Neuronal stem cell (in vitro differentiated cells): ENCODE measurements at regions not wholly inside any gene's neighbourhood (a gene's known extent, or its start where the extent isn't known, plus 50 kb on each side); places are given as distances from the start of the nearest gene placed in this dataset.

Source experiments
- DNase-seq: peaks from one replicate; pipeline ENCODE4 v3.0.0-alpha.2; 2013; ENCODE audit warnings: low spot score
- H2AFZ ChIP-seq: one replicate; pipeline ENCODE4 v1.6.1; 2013; ENCODE audit warnings: mild to moderate bottlenecking, low read length, inconsistent platforms
- H2AK5ac ChIP-seq: 2 replicates; pipeline ENCODE4 v1.6.1; 2013; ENCODE audit warnings: low read depth, mild to moderate bottlenecking, inconsistent platforms, low read length, moderate library complexity, mixed read lengths
- H2BK120ac ChIP-seq: 2 replicates; pipeline ENCODE4 v1.6.1; 2013; ENCODE audit warnings: low read depth, mild to moderate bottlenecking, inconsistent platforms, low read length, moderate library complexity, mixed read lengths
- H2BK12ac ChIP-seq: one replicate; pipeline ENCODE4 v1.6.1; 2013; ENCODE audit warnings: low read length, inconsistent platforms
- H2BK15ac ChIP-seq: 2 replicates; pipeline ENCODE4 v1.6.1; 2013; ENCODE audit warnings: mild to moderate bottlenecking, low read length, inconsistent platforms, mixed read lengths
- H2BK5ac ChIP-seq: one replicate; pipeline ENCODE4 v1.6.1; 2013; ENCODE audit warnings: inconsistent platforms, mild to moderate bottlenecking, low read length, moderate library complexity
- H3K14ac ChIP-seq: one replicate; pipeline ENCODE4 v1.6.1; 2013; ENCODE audit warnings: low read length, inconsistent platforms
- H3K18ac ChIP-seq: 2 replicates; pipeline ENCODE4 v1.6.1; 2013; ENCODE audit warnings: low read length, inconsistent platforms
- H3K23ac ChIP-seq: 2 replicates; pipeline ENCODE4 v1.6.1; 2013; ENCODE audit warnings: low read depth, mild to moderate bottlenecking, mixed read lengths, low read length, inconsistent platforms; ENCODE audit not compliant: poor library complexity
- H3K27ac ChIP-seq: replicated peaks from 3 replicates; pipeline ENCODE4 v1.5.1; 2013; ENCODE audit warnings: low read length, inconsistent platforms
- H3K27me3 ChIP-seq, 3 experiments: 2 replicates each; pipeline ENCODE4 v1.6.1; 2013; ENCODE audit warnings: low read length in 3 of 3, mild to moderate bottlenecking in 2 of 3, inconsistent platforms in 1 of 3, low read depth in 1 of 3, mixed read lengths in 1 of 3, moderate library complexity in 1 of 3; ENCODE audit not compliant: control insufficient read depth in 3 of 3, insufficient read depth in 3 of 3
- H3K36me3 ChIP-seq, 2 donors: replicated peaks in 1 of 2; 2 replicates each; pipeline ENCODE4 v1.6.1; 2013; ENCODE audit warnings: low read length in 2 of 2; ENCODE audit not compliant: control insufficient read depth in 2 of 2, insufficient read depth in 2 of 2
- H3K4ac ChIP-seq: 2 replicates; pipeline ENCODE4 v1.6.1; 2013; ENCODE audit warnings: inconsistent platforms, mild to moderate bottlenecking, low read length, moderate library complexity
- H3K4me1 ChIP-seq, 2 donors: 1 replicate in 1 of 2; 2 replicates in 1 of 2; pipeline ENCODE4 v1.6.1; 2013; ENCODE audit warnings: low read length in 2 of 2, low read depth in 1 of 2; ENCODE audit not compliant: control insufficient read depth in 2 of 2, insufficient read depth in 1 of 2
- H3K4me2 ChIP-seq: one replicate; pipeline ENCODE4 v1.6.1; 2013; ENCODE audit warnings: mild to moderate bottlenecking, low read length, inconsistent platforms; ENCODE audit not compliant: insufficient read depth, poor library complexity, severe bottlenecking
- H3K4me3 ChIP-seq, 2 donors: 2 replicates each; pipeline ENCODE4 v1.5.1; 2013; ENCODE audit warnings: low read length in 2 of 2, mild to moderate bottlenecking in 2 of 2, inconsistent platforms in 1 of 2, moderate library complexity in 1 of 2
- H3K79me1 ChIP-seq: one replicate; pipeline ENCODE4 v1.6.1; 2013; ENCODE audit warnings: low read depth, mild to moderate bottlenecking, inconsistent platforms, low read length, moderate library complexity
- H3K9ac ChIP-seq: one replicate; pipeline ENCODE4 v1.6.1; 2013; ENCODE audit warnings: mild to moderate bottlenecking, low read depth, low read length, inconsistent platforms; ENCODE audit not compliant: poor library complexity
- H3K9me3 ChIP-seq, 2 donors: replicated peaks in 1 of 2; 2 replicates each; pipeline versions ENCODE3 to v1.6.1; 2013; ENCODE audit warnings: low read length in 2 of 2, mild to moderate bottlenecking in 2 of 2, inconsistent platforms in 1 of 2, low read depth in 1 of 2, mixed read lengths in 1 of 2, moderate library complexity in 1 of 2; ENCODE audit not compliant: control insufficient read depth in 2 of 2, insufficient read depth in 1 of 2
- H4K8ac ChIP-seq: one replicate; pipeline ENCODE4 v1.6.1; 2013; ENCODE audit warnings: low read depth, mild to moderate bottlenecking, inconsistent platforms, low read length, moderate library complexity
- H4K91ac ChIP-seq: one replicate; pipeline ENCODE4 v1.6.1; 2013; ENCODE audit warnings: low read length, low read depth, mild to moderate bottlenecking, inconsistent platforms; ENCODE audit not compliant: poor library complexity
- WGBS, 2 donors: extraction: QIAGEN DNeasy Blood & Tissue Kit; methylation state at CpG; one replicate each; pipeline ENCODE4 v1.1.7; 2013; ENCODE audit warnings: missing lambda C conversion rate in 2 of 2, mixed read lengths in 1 of 2; ENCODE audit not compliant: insufficient read length in 2 of 2, insufficient replicate concordance in 1 of 2; ENCODE audit errors: extremely low coverage in 2 of 2; 5-methylcytosine and 5-hydroxymethylcytosine counted together

GRCh38 chr6:27133281-27134227, 113.9 kb upstream of the PRSS16 start:
- Histone ChIP-seq H3K4me1 (peaks cover 2 to 6% of the 10 kb centered on the region in 2 donors), H2AK5ac (peak overlapping the region; percentile 21), H3K14ac (peak overlapping the region; percentile 39), H3K4me2 (peak overlapping the region; percentile 81), H3K4ac (no peak overlapping the region), H4K91ac (no peak overlapping the region), H3K36me3 (no peaks in the 10 kb centered on the region), H3K79me1 (no peaks in the 10 kb centered on the region), H3K4me3 (peak overlapping the region; percentile 62 to 98), H3K18ac (peak overlapping the region; percentile 78), H2BK12ac (no peak overlapping the region), H3K27me3 (no peaks in the 10 kb centered on the region), H2BK120ac (no peak overlapping the region), H3K27ac (peak overlapping the region; percentile 95), H3K9me3 (no peaks in the 10 kb centered on the region), H3K9ac (peak overlapping the region; percentile 95), H3K23ac (peak overlapping the region; percentile 100), H2BK5ac (no peak overlapping the region), H2AFZ (no peak overlapping the region), H4K8ac (no peak overlapping the region), H2BK15ac (no peak overlapping the region)
- no CpG with 5 or more reads among the region's 43 CpGs for WGBS, 2 donors
- no peak for DNase-seq

DNA sequence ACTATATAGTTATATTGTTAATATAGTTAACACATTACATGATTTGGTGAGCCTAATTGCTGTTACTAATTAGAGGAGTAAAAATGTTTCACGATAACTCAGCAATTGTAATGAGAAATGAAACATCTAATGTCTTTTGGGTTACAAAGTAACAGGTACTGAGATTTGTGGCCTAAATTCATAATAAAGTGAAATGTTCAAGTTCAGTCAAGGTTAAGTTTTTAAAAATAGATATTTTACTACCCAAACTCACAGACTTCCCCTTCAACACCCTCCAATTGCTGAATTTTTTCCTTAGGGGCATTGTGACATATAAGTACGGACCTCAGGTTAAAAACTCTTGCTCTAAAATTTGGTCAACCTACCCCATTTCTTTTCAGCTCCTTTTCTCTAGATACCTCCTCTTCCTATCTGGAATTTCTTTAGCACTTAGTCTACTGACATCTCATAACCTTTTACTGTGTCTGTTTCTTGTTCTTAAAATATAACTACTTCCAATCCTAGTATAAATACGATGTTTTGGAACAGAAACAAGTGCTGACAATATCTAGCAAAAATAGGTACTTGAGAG, 112.3 kb upstream of the PRSS16 start:
- DNase-seq, result no peak
- no peak overlapping the region for H3K4me3 ChIP-seq
- no CpG with 5 or more reads among the region's 3 CpGs for WGBS, 2 donors

GRCh38 chr6:27136077-27136644, 111.3 kb upstream of the PRSS16 start:
- DNase-seq, result no peak
- Histone ChIP-seq H2AFZ (no peak overlapping the region), H2BK120ac (no peak overlapping the region)

More for the DNA sequence above, 112.3 kb upstream of the PRSS16 start:
- Histone ChIP-seq H3K9ac (no peak overlapping the region), H3K27ac (no peak overlapping the region), H4K91ac (no peak overlapping the region), H2BK15ac (no peak overlapping the region), H3K4me1 (peaks cover 2 to 10% of the 10 kb centered on the region in 2 donors), H3K18ac (no peak overlapping the region), H2BK5ac (no peak overlapping the region), H3K79me1 (no peaks in the 10 kb centered on the region), H3K27me3 (no peaks in the 10 kb centered on the region), H3K4ac (no peak overlapping the region), H2BK120ac (no peak overlapping the region), H2AFZ (no peak overlapping the region), H3K14ac (no peak overlapping the region), H2AK5ac (no peak overlapping the region), H2BK12ac (no peak overlapping the region), H4K8ac (no peak overlapping the region), H3K4me2 (no peak overlapping the region), H3K9me3 (no peaks in the 10 kb centered on the region), H3K36me3 (no peaks in the 10 kb centered on the region), H3K23ac (no peak overlapping the region)

More at GRCh38 chr6:27136077-27136644, 111.3 kb upstream of the PRSS16 start:
- Histone ChIP-seq H4K91ac (no peak overlapping the region), H3K4me3 (no peak overlapping the region), H2AK5ac (no peak overlapping the region), H3K14ac (no peak overlapping the region), H2BK15ac (no peak overlapping the region), H3K9me3 (no peaks in the 10 kb centered on the region), H3K4me1 (peaks cover 2 to 10% of the 10 kb centered on the region in 2 donors), H3K4ac (no peak overlapping the region), H3K4me2 (no peak overlapping the region), H4K8ac (no peak overlapping the region), H3K79me1 (no peaks in the 10 kb centered on the region), H3K9ac (no peak overlapping the region), H3K27me3 (no peaks in the 10 kb centered on the region), H3K23ac (no peak overlapping the region), H2BK5ac (no peak overlapping the region), H3K36me3 (no peaks in the 10 kb centered on the region), H3K18ac (no peak overlapping the region), H2BK12ac (no peak overlapping the region), H3K27ac (peak overlapping the region; percentile 51)
- WGBS, 2 donors, result no CpG with 5 or more reads among the region's 6 CpGs
